H9 (cell line): ENCODE measurements at regions not wholly inside any gene's neighbourhood (a gene's known extent, or its start where the extent isn't known, plus 50 kb on each side); places are given as distances from the start of the nearest gene placed in this dataset.

Experiments used
- DNase-seq: peaks from one replicate; pipeline ENCODE4 v3.0.0-alpha.2; 2017
- H2AFZ ChIP-seq: one replicate; pipeline ENCODE4 v1.6.1; 2013; ENCODE audit warnings: mild to moderate bottlenecking, low read length, control low read depth, moderate library complexity
- H2AK5ac ChIP-seq: 2 replicates; pipeline ENCODE4 v1.6.1; 2013; ENCODE audit warnings: low read length, control low read depth, mixed read lengths; ENCODE audit not compliant: insufficient read length
- H2BK120ac ChIP-seq: one replicate; pipeline ENCODE4 v1.6.1; 2013; ENCODE audit warnings: low read depth, mild to moderate bottlenecking, low read length, control low read depth, inconsistent platforms; ENCODE audit not compliant: poor library complexity, severe bottlenecking
- H2BK12ac ChIP-seq: 2 replicates; pipeline ENCODE4 v1.6.1; 2013; ENCODE audit warnings: low read length, control low read depth, mixed read lengths, low read depth; ENCODE audit not compliant: insufficient read length
- H2BK15ac ChIP-seq: 2 replicates; pipeline ENCODE4 v1.6.1; 2013; ENCODE audit warnings: low read depth, low read length, control low read depth
- H2BK20ac ChIP-seq: one replicate; pipeline ENCODE4 v1.6.1; 2013; ENCODE audit warnings: low read depth, mild to moderate bottlenecking, low read length, control low read depth, inconsistent platforms; ENCODE audit not compliant: poor library complexity, severe bottlenecking
- H2BK5ac ChIP-seq: 2 replicates; pipeline ENCODE4 v1.6.1; 2013; ENCODE audit warnings: low read length, control low read depth, mixed read lengths; ENCODE audit not compliant: insufficient read length
- H3K14ac ChIP-seq: 2 replicates; pipeline ENCODE4 v1.6.1; 2013; ENCODE audit warnings: low read length, control low read depth; ENCODE audit not compliant: insufficient read depth
- H3K18ac ChIP-seq: 2 replicates; pipeline ENCODE4 v1.6.1; 2013; ENCODE audit warnings: low read depth, mild to moderate bottlenecking, mixed read lengths, low read length, control low read depth; ENCODE audit not compliant: insufficient read length
- H3K23ac ChIP-seq: 2 replicates; pipeline ENCODE4 v1.6.1; 2013; ENCODE audit warnings: low read length, control low read depth, mixed read lengths, low read depth; ENCODE audit not compliant: insufficient read length
- H3K23me2 ChIP-seq: 2 replicates; pipeline ENCODE4 v1.6.1; 2013; ENCODE audit warnings: low read depth, mild to moderate bottlenecking, mixed read lengths, low read length, control low read depth; ENCODE audit not compliant: insufficient read length, poor library complexity, severe bottlenecking
- H3K27ac ChIP-seq: 2 replicates; pipeline ENCODE4 v1.5.1; 2013; ENCODE audit warnings: low read length, control low read depth, mixed read lengths, low read depth; ENCODE audit not compliant: insufficient read length
- H3K27me3 ChIP-seq: 2 replicates; pipeline ENCODE4 v1.6.1; 2013; ENCODE audit warnings: low read length, control low read depth, inconsistent platforms; ENCODE audit not compliant: insufficient read depth
- H3K4ac ChIP-seq: 2 replicates; pipeline ENCODE4 v1.6.1; 2013; ENCODE audit warnings: low read depth, mild to moderate bottlenecking, control low read depth, inconsistent platforms, low read length, moderate library complexity
- H3K4me1 ChIP-seq: 2 replicates; pipeline ENCODE4 v1.6.1; 2013; ENCODE audit warnings: low read length, control low read depth, inconsistent platforms; ENCODE audit not compliant: insufficient read depth
- H3K4me2 ChIP-seq: 2 replicates; pipeline ENCODE4 v1.6.1; 2013; ENCODE audit warnings: low read length, control low read depth, mixed read lengths; ENCODE audit not compliant: insufficient read length, insufficient read depth
- H3K56ac ChIP-seq: 2 replicates; pipeline ENCODE4 v1.6.1; 2013; ENCODE audit warnings: low read depth, mild to moderate bottlenecking, mixed read lengths, low read length, control low read depth; ENCODE audit not compliant: insufficient read length
- H3K79me1 ChIP-seq: 2 replicates; pipeline ENCODE4 v1.6.1; 2013; ENCODE audit warnings: low read depth, mild to moderate bottlenecking, moderate library complexity, low read length, control low read depth, inconsistent platforms; ENCODE audit not compliant: insufficient read depth, poor library complexity, severe bottlenecking
- H3K79me2 ChIP-seq: 2 replicates; pipeline ENCODE4 v1.6.1; 2013; ENCODE audit warnings: low read length, control low read depth, inconsistent platforms; ENCODE audit not compliant: insufficient read depth
- H3K9ac ChIP-seq: 2 replicates; pipeline ENCODE4 v1.6.1; 2013; ENCODE audit warnings: low read length, control low read depth, mixed read lengths; ENCODE audit not compliant: insufficient read length; ENCODE audit errors: extremely low read depth
- H3K9me3 ChIP-seq: one replicate; pipeline ENCODE4 v1.6.1; 2013; ENCODE audit warnings: low read depth, low read length, inconsistent platforms; ENCODE audit not compliant: control insufficient read depth
- H3T11ph ChIP-seq: one replicate; pipeline ENCODE4 v1.6.1; 2013; ENCODE audit warnings: mild to moderate bottlenecking, low read length, control low read depth, inconsistent platforms
- H4K20me1 ChIP-seq: one replicate; pipeline ENCODE4 v1.6.1; 2013; ENCODE audit not compliant: control insufficient read depth, insufficient read length, insufficient read depth
- H4K5ac ChIP-seq: 2 replicates; pipeline ENCODE4 v1.6.1; 2013; ENCODE audit warnings: low read depth, mild to moderate bottlenecking, mixed read lengths, low read length, control low read depth; ENCODE audit not compliant: insufficient read length
- H4K8ac ChIP-seq: replicated peaks from 2 replicates; pipeline ENCODE4 v1.6.1; 2013; ENCODE audit warnings: low read length, control low read depth, mixed read lengths, low read depth; ENCODE audit not compliant: insufficient read length
- H4K91ac ChIP-seq: 2 replicates; pipeline ENCODE4 v1.6.1; 2013; ENCODE audit warnings: low read depth, mild to moderate bottlenecking, moderate library complexity, mixed read lengths, low read length, control low read depth; ENCODE audit not compliant: insufficient read length
- H3K27ac Mint-ChIP-seq, 3 experiments: 2 replicates in 2 of 3; 3 replicates in 1 of 3; pipeline ENCODE4 v1.8.0; 2020 to 2021; ENCODE audit warnings: mixed read lengths in 3 of 3, mild to moderate bottlenecking in 1 of 3, moderate library complexity in 1 of 3
- H3K27me3 Mint-ChIP-seq: 2 replicates; pipeline ENCODE4 v1.8.0; 2021; ENCODE audit warnings: low read depth, mild to moderate bottlenecking, moderate library complexity, mixed read lengths
- H3K36me3 Mint-ChIP-seq, 3 experiments: 2 replicates in 2 of 3; 3 replicates in 1 of 3; pipeline ENCODE4 v1.8.0; 2020 to 2021; ENCODE audit warnings: low read depth in 3 of 3, mixed read lengths in 3 of 3; ENCODE audit not compliant: insufficient read depth in 1 of 3
- H3K4me1 Mint-ChIP-seq, 2 experiments: 2 replicates each; pipeline ENCODE4 v1.8.0; 2020; ENCODE audit warnings: mixed read lengths in 2 of 2
- H3K4me3 Mint-ChIP-seq, 2 experiments: 2 replicates in 1 of 2; 3 replicates in 1 of 2; pipeline ENCODE4 v1.8.0; 2020 to 2021; ENCODE audit warnings: mild to moderate bottlenecking in 2 of 2, mixed read lengths in 2 of 2, moderate library complexity in 1 of 2
- H3K9me3 Mint-ChIP-seq, 2 experiments: 2 replicates in 1 of 2; 3 replicates in 1 of 2; pipeline ENCODE4 v1.8.0; 2020; ENCODE audit warnings: mild to moderate bottlenecking in 2 of 2, mixed read lengths in 2 of 2, moderate library complexity in 1 of 2
- CTCF ChIP-seq: fragments of 200-600 bp; sonication (generic); conservative IDR thresholded peaks from 3 replicates; pipeline ENCODE4 v1.8.0; 2021; ENCODE audit warnings: antibody characterized with exemption, mild to moderate bottlenecking
- WGBS: extraction: QIAGEN DNeasy Blood & Tissue Kit; methylation state at CpG from one replicate; pipeline ENCODE4 v1.1.7; 2013; ENCODE audit warnings: missing lambda C conversion rate, low lambda C conversion rate, mixed read lengths; ENCODE audit not compliant: insufficient read length; ENCODE audit errors: extremely low coverage; 5-methylcytosine and 5-hydroxymethylcytosine counted together

GRCh38 chr2:71952572-71953188 is 195.0 kb downstream of the CYP26B1 start:
- WGBS = no CpG with 5 or more reads among the region's 6 CpGs
- no peak overlapping the region for H2BK15ac ChIP-seq
- no peaks in the 10 kb centered on the region for H4K20me1 ChIP-seq
- H2BK5ac ChIP-seq = no peak overlapping the region
- no peak overlapping the region for H2BK20ac ChIP-seq
- Mint-ChIP-seq H3K4me3 (no peak overlapping the region), H3K36me3 (peaks cover 0 to 14% (median 7%) of the 10 kb centered on the region in 3 experiments; a peak in 5 of 7 replicates), H3K27ac (no peak overlapping the region), H3K27me3 (peaks cover 2% of the 10 kb centered on the region; the same call in 1 of the 2 replicates), H3K9me3 (peaks cover 16 to 22% of the 10 kb centered on the region in 2 experiments), H3K4me1 (peaks cover 2 to 8% of the 10 kb centered on the region in 2 experiments; a peak in 3 of 4 replicates)
- no peaks in the 10 kb centered on the region for H3K27me3 ChIP-seq
- H4K5ac ChIP-seq = no peak overlapping the region
- H3T11ph ChIP-seq = no peak overlapping the region
- no peaks in the 10 kb centered on the region for H3K79me1 ChIP-seq
- no peak overlapping the region for H3K14ac ChIP-seq
- no peak overlapping the region for H3K56ac ChIP-seq
- H3K27ac ChIP-seq = no peak overlapping the region
- no peaks in the 10 kb centered on the region for H3K79me2 ChIP-seq
- no peak overlapping the region for H4K91ac ChIP-seq
- H3K23ac ChIP-seq = no peak overlapping the region
- H3K4ac ChIP-seq = no peak overlapping the region
- H3K23me2 ChIP-seq = no peaks in the 10 kb centered on the region
- H3K9ac ChIP-seq = no peak overlapping the region
- no peak for TF ChIP-seq CTCF
- H3K18ac ChIP-seq = no peak overlapping the region
- H3K4me1 ChIP-seq = no peaks in the 10 kb centered on the region
- H2BK12ac ChIP-seq = no peak overlapping the region
- no peak overlapping the region for H2AK5ac ChIP-seq
- H4K8ac ChIP-seq = no peak overlapping the region
- H2AFZ ChIP-seq = no peak overlapping the region
- no peak overlapping the region for H3K4me2 ChIP-seq
- DNase-seq = no peak
- no peaks in the 10 kb centered on the region for H3K9me3 ChIP-seq
- no peak overlapping the region for H2BK120ac ChIP-seq
